ENCODE measurements at regions not wholly inside any gene's neighbourhood (a gene's known extent, or its start where the extent isn't known, plus 50 kb on each side); places are given as distances from the start of the nearest gene placed in this dataset.

GRCh38 chr11:105393326-105393725, 216.5 kb upstream of the GRIA4 start (continued):
- TF ChIP-seq STAT1 (conservative IDR thresholded peaks at IDR 0.05) (no peak), LARP7 (IDR thresholded peaks at IDR 0.05) (no peak), RCOR1 (conservative IDR thresholded peaks at IDR 0.05; ENCODE audit: low read depth, low read length) (no peak), PBX3 (IDR thresholded peaks at IDR 0.05; ENCODE audit: insufficient replicate concordance, low read depth, low read length) (no peak), POLR2AphosphoS5 (IDR thresholded peaks at IDR 0.05; ENCODE audit: low read length) (no peak), ZNF207 (IDR thresholded peaks at IDR 0.05; ENCODE audit: borderline replicate concordance) (no peak), BCLAF1 (IDR thresholded peaks at IDR 0.05) (no peak), ZNF217 (IDR thresholded peaks at IDR 0.05) (no peak), ZNF274 (IDR thresholded peaks at IDR 0.05; ENCODE audit: insufficient read depth, insufficient read length) (no peak)
- TF ChIP-seq, protein P1, sequence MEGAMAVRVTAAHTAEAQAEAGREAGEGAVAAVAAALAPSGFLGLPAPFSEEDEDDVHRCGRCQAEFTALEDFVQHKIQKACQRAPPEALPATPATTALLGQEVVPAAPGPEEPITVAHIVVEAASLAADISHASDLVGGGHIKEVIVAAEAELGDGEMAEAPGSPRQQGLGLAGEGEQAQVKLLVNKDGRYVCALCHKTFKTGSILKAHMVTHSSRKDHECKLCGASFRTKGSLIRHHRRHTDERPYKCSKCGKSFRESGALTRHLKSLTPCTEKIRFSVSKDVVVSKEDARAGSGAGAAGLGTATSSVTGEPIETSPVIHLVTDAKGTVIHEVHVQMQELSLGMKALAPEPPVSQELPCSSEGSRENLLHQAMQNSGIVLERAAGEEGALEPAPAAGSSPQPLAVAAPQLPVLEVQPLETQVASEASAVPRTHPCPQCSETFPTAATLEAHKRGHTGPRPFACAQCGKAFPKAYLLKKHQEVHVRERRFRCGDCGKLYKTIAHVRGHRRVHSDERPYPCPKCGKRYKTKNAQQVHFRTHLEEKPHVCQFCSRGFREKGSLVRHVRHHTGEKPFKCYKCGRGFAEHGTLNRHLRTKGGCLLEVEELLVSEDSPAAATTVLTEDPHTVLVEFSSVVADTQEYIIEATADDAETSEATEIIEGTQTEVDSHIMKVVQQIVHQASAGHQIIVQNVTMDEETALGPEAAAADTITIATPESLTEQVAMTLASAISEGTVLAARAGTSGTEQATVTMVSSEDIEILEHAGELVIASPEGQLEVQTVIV (IDR thresholded peaks at IDR 0.05; ENCODE audit: borderline replicate concordance, partially characterized antibody), result no peak
- TF ChIP-seq, protein P2, sequence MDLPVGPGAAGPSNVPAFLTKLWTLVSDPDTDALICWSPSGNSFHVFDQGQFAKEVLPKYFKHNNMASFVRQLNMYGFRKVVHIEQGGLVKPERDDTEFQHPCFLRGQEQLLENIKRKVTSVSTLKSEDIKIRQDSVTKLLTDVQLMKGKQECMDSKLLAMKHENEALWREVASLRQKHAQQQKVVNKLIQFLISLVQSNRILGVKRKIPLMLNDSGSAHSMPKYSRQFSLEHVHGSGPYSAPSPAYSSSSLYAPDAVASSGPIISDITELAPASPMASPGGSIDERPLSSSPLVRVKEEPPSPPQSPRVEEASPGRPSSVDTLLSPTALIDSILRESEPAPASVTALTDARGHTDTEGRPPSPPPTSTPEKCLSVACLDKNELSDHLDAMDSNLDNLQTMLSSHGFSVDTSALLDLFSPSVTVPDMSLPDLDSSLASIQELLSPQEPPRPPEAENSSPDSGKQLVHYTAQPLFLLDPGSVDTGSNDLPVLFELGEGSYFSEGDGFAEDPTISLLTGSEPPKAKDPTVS (IDR thresholded peaks at IDR 0.05; ENCODE audit: low read depth, low read length), result no peak

Data from GM12878 (cell line).